HG02571 (cell line): ENCODE measurements at regions not wholly inside any gene's neighbourhood (a gene's known extent, or its start where the extent isn't known, plus 50 kb on each side); places are given as distances from the start of the nearest gene placed in this dataset.

Experiments used
- ATAC-seq: cut with Tn5 transposase; IDR thresholded peaks from one replicate; pipeline ENCODE4 v1.9.1; 2021; ENCODE audit warnings: mild to moderate bottlenecking, moderate library complexity; ENCODE audit not compliant: unreplicated experiment

GRCh38 chr12:28601570-28602058, 411.4 kb downstream of the CCDC91 start:
- no peak for ATAC-seq

- ATAC-seq, result no peak
Observed at GRCh38 chr12:28602786-28603185, 412.5 kb downstream of the CCDC91 start.

GRCh38 chr12:28603239-28603638, 413.0 kb downstream of the CCDC91 start:
- ATAC-seq, result no peak

GRCh38 chr12:28603801-28604200, 413.5 kb downstream of the CCDC91 start:
- no peak for ATAC-seq

GRCh38 chr12:28604240-28604639, 414.0 kb downstream of the CCDC91 start:
- no peak for ATAC-seq

GRCh38 chr12:28606967-28607557, 416.8 kb downstream of the CCDC91 start:
- ATAC-seq, result no peak

GRCh38 chr12:28610401-28611114, 420.3 kb downstream of the CCDC91 start:
- no peak for ATAC-seq

GRCh38 chr12:28611115-28611435, 420.8 kb downstream of the CCDC91 start:
- ATAC-seq, result no peak

- ATAC-seq, result no peak
Observed at GRCh38 chr12:28611449-28611848, 421.2 kb downstream of the CCDC91 start.

GRCh38 chr12:28618171-28618570, 427.9 kb downstream of the CCDC91 start:
- no peak for ATAC-seq

GRCh38 chr12:28618772-28619171, 428.5 kb downstream of the CCDC91 start:
- ATAC-seq, result no peak

- ATAC-seq, result no peak
Observed at GRCh38 chr12:28620281-28620680, 430.0 kb downstream of the CCDC91 start.

- no peak for ATAC-seq
Observed at GRCh38 chr12:28622406-28622805, 432.1 kb downstream of the CCDC91 start.

GRCh38 chr12:28626504-28626903, 436.2 kb downstream of the CCDC91 start:
- ATAC-seq, result no peak

GRCh38 chr12:28629691-28630090, 439.4 kb downstream of the CCDC91 start:
- ATAC-seq, result no peak

GRCh38 chr12:28631831-28632230, 441.6 kb downstream of the CCDC91 start:
- no peak for ATAC-seq

GRCh38 chr12:28640519-28640918, 450.3 kb downstream of the CCDC91 start:
- ATAC-seq, result no peak

GRCh38 chr12:28645436-28645835, 455.2 kb downstream of the CCDC91 start:
- ATAC-seq, result no peak

GRCh38 chr12:28645891-28646290, 455.6 kb downstream of the CCDC91 start:
- no peak for ATAC-seq

GRCh38 chr12:28650906-28651305, 460.6 kb downstream of the CCDC91 start:
- no peak for ATAC-seq

GRCh38 chr12:28652239-28652638, 462.0 kb downstream of the CCDC91 start:
- no peak for ATAC-seq

- no peak for ATAC-seq
Observed at GRCh38 chr12:28681980-28682379, 467.1 kb upstream of the FAR2 start.

GRCh38 chr12:28683366-28683765, 465.7 kb upstream of the FAR2 start:
- no peak for ATAC-seq
